IMR-90 (cell line): ENCODE measurements at regions not wholly inside any gene's neighbourhood (a gene's known extent, or its start where the extent isn't known, plus 50 kb on each side); places are given as distances from the start of the nearest gene placed in this dataset.
"Not testable (repeated sequence)": the region's sequence is repeated elsewhere in the genome, so short reads cannot be mapped to it uniquely, and the experiment has no call there.

Source experiments
- ATAC-seq: fragments of 200-7000 bp; cut with Tn5 transposase; 2 replicates; pipeline ENCODE4 v1.9.1; 2020; ENCODE audit warnings: low read depth, mild to moderate bottlenecking, moderate library complexity
- BruUV-seq: library from RNA; stranded (reverse); fragments of 400-500 nt; replicated peaks from 2 replicates; lab custom pipeline; 2021; lab: Mats Ljungman, UMichigan
- CTCF ChIA-PET: fragments of 300-600 bp; formaldehyde crosslinking; extraction: SDS; loops from one replicate; lab custom pipeline; 2021; ENCODE audit warnings: antibody characterized with exemption; lab: Yijun Ruan, JAX
- POLR2A ChIA-PET: fragments of 300-600 bp; sonication (Branson Sonifier 250); formaldehyde crosslinking; loops from one replicate; lab custom pipeline; 2022; ENCODE audit warnings: antibody characterized with exemption; ENCODE audit not compliant: unreplicated experiment; lab: Charles Lee
- DNase-seq: peaks from one replicate; pipeline ENCODE4 v3.0.0; 2013
- H2AFZ ChIP-seq: replicated peaks from 2 replicates; pipeline ENCODE3; 2013; ENCODE audit warnings: low read length, mild to moderate bottlenecking; ENCODE audit not compliant: poor library complexity
- H2AK5ac ChIP-seq: 2 replicates; pipeline ENCODE4 v1.6.1; 2013; ENCODE audit warnings: low read depth, low read length, inconsistent platforms
- H2AK9ac ChIP-seq: replicated peaks from 2 replicates; pipeline ENCODE3; 2013; ENCODE audit warnings: mild to moderate bottlenecking, low read depth, low read length, moderate library complexity; ENCODE audit not compliant: poor library complexity
- H2BK120ac ChIP-seq: 2 replicates; pipeline ENCODE4 v1.6.1; 2013; ENCODE audit warnings: low read depth, low read length, inconsistent platforms
- H2BK15ac ChIP-seq: 3 replicates; pipeline ENCODE4 v1.6.1; 2013; ENCODE audit warnings: low read depth, low read length, inconsistent platforms
- H2BK20ac ChIP-seq: 2 replicates; pipeline ENCODE4 v1.6.1; 2013; ENCODE audit warnings: low read depth, mild to moderate bottlenecking, inconsistent platforms, low read length, moderate library complexity
- H2BK5ac ChIP-seq: 2 replicates; pipeline ENCODE4 v1.6.1; 2013; ENCODE audit warnings: mild to moderate bottlenecking, low read depth, low read length, inconsistent platforms; ENCODE audit not compliant: poor library complexity, severe bottlenecking
- H3K14ac ChIP-seq: replicated peaks from 2 replicates; pipeline ENCODE4 v1.6.1; 2013; ENCODE audit warnings: low read depth, low read length, inconsistent platforms
- H3K18ac ChIP-seq: 2 replicates; pipeline ENCODE4 v1.6.1; 2013; ENCODE audit warnings: low read depth, low read length, control low read depth
- H3K23ac ChIP-seq: 2 replicates; pipeline ENCODE4 v1.6.1; 2013; ENCODE audit warnings: low read depth, low read length, inconsistent platforms
- H3K27ac ChIP-seq: 2 replicates; pipeline ENCODE4 v1.5.1; 2013; ENCODE audit warnings: mild to moderate bottlenecking, control low read depth, low read length; ENCODE audit not compliant: insufficient read depth
- H3K27me3 ChIP-seq: 2 replicates; pipeline ENCODE4 v1.6.1; 2013; ENCODE audit warnings: low read length; ENCODE audit not compliant: control insufficient read depth, insufficient read depth
- H3K36me3 ChIP-seq: 2 replicates; pipeline ENCODE4 v1.6.1; 2013; ENCODE audit warnings: low read length, mixed read lengths; ENCODE audit not compliant: control insufficient read depth, insufficient read depth
- H3K4ac ChIP-seq: 2 replicates; pipeline ENCODE4 v1.6.1; 2013; ENCODE audit warnings: low read depth, low read length, inconsistent platforms
- H3K4me1 ChIP-seq: 2 replicates; pipeline ENCODE4 v1.6.1; 2013; ENCODE audit warnings: low read length, mixed read lengths; ENCODE audit not compliant: control insufficient read depth, insufficient read depth
- H3K4me2 ChIP-seq: 2 replicates; pipeline ENCODE4 v1.6.1; 2013; ENCODE audit warnings: low read depth, mild to moderate bottlenecking, control low read depth, low read length, moderate library complexity
- H3K4me3 ChIP-seq: 2 replicates; pipeline ENCODE4 v1.5.1; 2013; ENCODE audit warnings: low read depth, mild to moderate bottlenecking, control low read depth, low read length, moderate library complexity; ENCODE audit not compliant: insufficient read depth
- H3K56ac ChIP-seq: 2 replicates; pipeline ENCODE4 v1.6.1; 2013; ENCODE audit warnings: low read length, inconsistent platforms; ENCODE audit not compliant: insufficient read depth; ENCODE audit errors: extremely low read depth
- H3K79me1 ChIP-seq, 2 experiments: 2 replicates each; pipeline ENCODE4 v1.6.1; 2013; ENCODE audit warnings: low read length in 2 of 2, inconsistent platforms in 1 of 2, low read depth in 1 of 2
- H3K9ac ChIP-seq: 2 replicates; pipeline ENCODE4 v1.6.1; 2013; ENCODE audit warnings: low read depth, low read length, control low read depth
- H3K9me1 ChIP-seq: 2 replicates; pipeline ENCODE4 v1.6.1; 2013; ENCODE audit warnings: low read length, inconsistent platforms; ENCODE audit not compliant: insufficient read depth
- H3K9me3 ChIP-seq: 2 replicates; pipeline ENCODE4 v1.6.1; 2013; ENCODE audit warnings: low read length; ENCODE audit not compliant: control insufficient read depth, insufficient read depth
- H4K20me1 ChIP-seq: 2 replicates; pipeline ENCODE4 v1.6.1; 2013; ENCODE audit warnings: low read length, inconsistent platforms; ENCODE audit not compliant: insufficient read depth
- H4K5ac ChIP-seq: 2 replicates; pipeline ENCODE4 v1.6.1; 2013; ENCODE audit warnings: mild to moderate bottlenecking, low read depth, low read length, control low read depth
- H4K8ac ChIP-seq, 2 experiments: 2 replicates each; pipeline ENCODE4 v1.6.1; 2013; ENCODE audit warnings: low read depth in 2 of 2, low read length in 2 of 2, control low read depth in 1 of 2, inconsistent platforms in 1 of 2
- H4K91ac ChIP-seq: 2 replicates; pipeline ENCODE4 v1.6.1; 2013; ENCODE audit warnings: low read depth, low read length, inconsistent platforms; ENCODE audit not compliant: insufficient read depth
- MAZ ChIP-seq: IDR thresholded peaks from 2 replicates; pipeline ENCODE4 v1.6.1; 2012; ENCODE audit warnings: low read depth, mild to moderate bottlenecking, low read length, improper control_type of control experiment, moderate library complexity, borderline replicate concordance
- POLR2A ChIP-seq: IDR thresholded peaks from 2 replicates; pipeline ENCODE4 v1.6.1; 2012; ENCODE audit warnings: mild to moderate bottlenecking, low read depth, low read length
- WGBS, 2 experiments: methylation state at CpG; one replicate each; pipeline versions ENCODE4 v1.1.5 to v1.1.7; 2013; ENCODE audit warnings: missing lambda C conversion rate in 2 of 2; ENCODE audit not compliant: insufficient read length in 1 of 2; ENCODE audit errors: extremely low coverage in 2 of 2; 5-methylcytosine and 5-hydroxymethylcytosine counted together
- dilution Hi-C: fragments of 300-500 bp; cut with HindIII; formaldehyde crosslinking; loops from one replicate; pipeline ENCODE4 v1.14.3; 2018; ENCODE audit warnings: low sequenced_read_pairs; ENCODE audit not compliant: unreplicated experiment
- in situ Hi-C: fragments of 300-500 bp; cut with MboI; formaldehyde crosslinking; loops from 3 replicates; pipeline ENCODE4 v1.14.3; 2019; ENCODE audit warnings: low sequenced_read_pairs, inconsistent platforms, mixed read lengths
- intact Hi-C: fragments of 100-400 bp; cut with micrococcal nuclease; formaldehyde crosslinking; loops from 2 replicates; pipeline ENCODE4 v1.10.0; 2022

DNA sequence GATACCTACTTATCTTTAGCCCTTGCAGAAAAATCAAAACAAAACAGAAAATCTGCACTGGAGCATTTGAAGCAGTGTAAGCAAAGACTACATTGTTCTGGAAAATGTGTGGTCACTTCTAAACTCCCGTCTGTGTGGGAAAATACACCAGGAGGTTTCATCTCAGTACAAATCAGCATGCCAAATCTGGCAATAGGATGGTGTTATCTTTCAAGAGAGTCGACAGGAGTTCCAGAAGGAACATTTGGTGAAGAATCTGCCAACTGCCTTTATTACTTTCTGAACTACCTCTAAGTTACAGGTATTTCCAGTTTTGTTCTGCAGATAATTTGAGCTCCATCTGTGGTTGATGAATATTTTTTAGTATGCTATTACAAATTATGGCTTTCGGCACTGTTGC is 1348.0 kb downstream of the RAPGEF2 start:
- Histone ChIP-seq H2BK20ac (no peak overlapping the region), H3K27me3 (no peaks in the 10 kb centered on the region), H2BK5ac (no peak overlapping the region), H2AK5ac (no peak overlapping the region), H3K4me1 (no peaks in the 10 kb centered on the region), H3K4me3 (no peak overlapping the region), H3K9ac (no peak overlapping the region), H4K91ac (no peak overlapping the region), H3K4me2 (no peak overlapping the region), H3K4ac (no peak overlapping the region), H3K14ac (no peak overlapping the region), H3K56ac (no peak overlapping the region), H4K20me1 (no peaks in the 10 kb centered on the region), H3K36me3 (no peaks in the 10 kb centered on the region), H2BK120ac (no peak overlapping the region), H3K9me3 (no peaks in the 10 kb centered on the region), H3K23ac (no peak overlapping the region), H4K8ac (no peak overlapping the region), H3K18ac (no peak overlapping the region), H3K79me1 (no peaks in the 10 kb centered on the region), H2BK15ac (no peak overlapping the region), H4K5ac (no peak overlapping the region), H2AK9ac (no peak overlapping the region), H2AFZ (no peak overlapping the region), H3K27ac (no peak overlapping the region), H3K9me1 (no peaks in the 10 kb centered on the region)
- CTCF ChIA-PET = no interaction called here
- intact Hi-C loops (no loop called here), dilution Hi-C loops (no loop called here), in situ Hi-C loops (no loop called here)
- no peak for TF ChIP-seq MAZ
- no peak for TF ChIP-seq POLR2A
- POLR2A ChIA-PET = no interaction called here
- BruUV-seq = no TSS peak
- no CpG with 5 or more reads among the region's 3 CpGs for WGBS, 2 experiments
- DNase-seq (no peak), ATAC-seq (no peak)

DNA sequence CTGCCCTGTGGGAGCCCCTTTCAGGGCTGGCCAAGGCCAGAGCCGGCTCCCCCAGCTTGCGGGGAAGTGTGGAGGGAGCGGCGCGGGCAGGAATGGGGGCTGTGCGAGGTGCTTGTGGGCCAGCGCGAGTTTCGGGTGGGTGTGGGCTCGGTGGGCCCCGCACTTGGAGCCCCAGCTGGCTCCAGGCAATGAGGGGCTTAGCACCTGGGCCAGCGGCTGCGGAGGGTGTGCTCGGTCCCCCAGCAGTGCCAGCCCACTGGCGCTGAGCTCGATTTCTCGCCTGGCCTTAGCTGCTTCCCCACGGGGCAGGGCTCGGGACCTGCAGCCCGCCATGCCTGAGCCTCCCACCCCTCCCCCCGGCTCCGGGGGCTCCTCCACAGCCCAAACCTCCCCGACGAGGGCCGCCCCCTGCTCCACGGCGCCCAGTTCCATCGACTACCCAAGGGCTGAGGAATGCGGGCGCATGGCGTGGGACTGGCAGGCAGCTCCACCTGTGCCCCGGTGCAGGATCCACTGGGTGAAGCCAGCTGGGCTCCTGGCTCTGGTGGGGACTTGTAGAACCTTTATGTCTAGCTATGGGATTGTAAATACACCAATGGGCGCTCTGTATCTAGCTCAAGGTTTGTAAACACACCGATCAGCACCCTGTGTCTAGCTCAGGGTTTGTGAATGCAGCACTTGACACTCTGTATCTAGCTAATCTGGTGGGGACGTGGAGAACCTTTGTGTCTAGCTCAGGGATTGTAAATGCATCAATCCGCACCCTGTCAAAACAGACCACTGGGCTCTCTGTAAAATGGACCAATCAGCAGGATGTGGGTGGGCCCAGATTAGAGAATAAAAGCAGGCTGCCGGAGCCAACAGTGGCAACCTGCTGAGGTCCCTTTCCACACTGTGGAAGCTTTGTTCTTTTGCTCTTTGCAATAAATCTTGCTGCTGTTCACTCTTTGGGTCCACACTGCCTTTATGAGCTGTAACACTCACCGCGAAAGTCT is 1379.1 kb downstream of the RAPGEF2 start:
- H2AK5ac ChIP-seq, H3K79me1 ChIP-seq, H2AFZ ChIP-seq, H3K9me1 ChIP-seq, H2BK120ac ChIP-seq, H4K91ac ChIP-seq, H3K36me3 ChIP-seq, H2BK20ac ChIP-seq, H3K4me3 ChIP-seq, H3K4me2 ChIP-seq, dilution Hi-C loops, H4K20me1 ChIP-seq, H3K4ac ChIP-seq, H3K56ac ChIP-seq, CTCF ChIA-PET, H3K27ac ChIP-seq, H2BK5ac ChIP-seq, H3K23ac ChIP-seq, H3K4me1 ChIP-seq, DNase-seq, H3K18ac ChIP-seq, ATAC-seq, in situ Hi-C loops, BruUV-seq, H3K14ac ChIP-seq, H4K5ac ChIP-seq, H2BK15ac ChIP-seq, H2AK9ac ChIP-seq, POLR2A ChIA-PET, H3K9ac ChIP-seq, H4K8ac ChIP-seq, intact Hi-C loops, H3K27me3 ChIP-seq: not testable (repeated sequence)
- H3K9me3 ChIP-seq = peaks cover 10% of the 10 kb centered on the region
- 74% methylated on average over 19 of the region's 39 CpGs; no CpG with 5 or more reads in 1 of the 2 experiments for WGBS, 2 experiments
